Hepatocyte (in vitro differentiated cells): ENCODE measurements at regions not wholly inside any gene's neighbourhood (a gene's known extent, or its start where the extent isn't known, plus 50 kb on each side); places are given as distances from the start of the nearest gene placed in this dataset.

Experiments used
- DNase-seq: peaks from one replicate; pipeline ENCODE4 v3.0.0-alpha.2; 2016; ENCODE audit warnings: low spot score
- H2AFZ ChIP-seq: fragments of 200-600 bp; sonication (generic); 2 replicates; pipeline ENCODE4 v1.6.0; 2016; ENCODE audit warnings: antibody characterized with exemption, mild to moderate bottlenecking
- H3K27ac ChIP-seq: fragments of 200-600 bp; sonication (generic); 2 replicates; pipeline ENCODE4 v1.5.1; 2016; ENCODE audit warnings: mild to moderate bottlenecking
- H3K27me3 ChIP-seq: fragments of 200-600 bp; sonication (generic); 2 replicates; pipeline ENCODE4 v1.6.1; 2016
- H3K36me3 ChIP-seq: fragments of 200-600 bp; sonication (generic); replicated peaks from 2 replicates; pipeline ENCODE4 v1.5.1; 2016; ENCODE audit warnings: low read depth; ENCODE audit not compliant: insufficient read depth
- H3K4me1 ChIP-seq: fragments of 200-600 bp; sonication (generic); 2 replicates; pipeline ENCODE4 v1.5.1; 2016; ENCODE audit warnings: mild to moderate bottlenecking, moderate library complexity; ENCODE audit not compliant: insufficient read depth
- H3K4me2 ChIP-seq: fragments of 200-600 bp; sonication (generic); 2 replicates; pipeline ENCODE4 v1.6.0; 2016
- H3K4me3 ChIP-seq: fragments of 200-600 bp; sonication (generic); 2 replicates; pipeline ENCODE4 v1.5.1; 2016; ENCODE audit warnings: mild to moderate bottlenecking
- H3K79me2 ChIP-seq: fragments of 200-600 bp; sonication (generic); 2 replicates; pipeline ENCODE4 v1.6.0; 2017; ENCODE audit warnings: mild to moderate bottlenecking
- H3K9me2 ChIP-seq: fragments of 200-600 bp; sonication (generic); replicated peaks from 2 replicates; pipeline ENCODE4 v1.6.0; 2017; ENCODE audit warnings: mild to moderate bottlenecking; ENCODE audit not compliant: insufficient read depth
- H3K9me3 ChIP-seq: fragments of 200-600 bp; sonication (generic); 2 replicates; pipeline ENCODE4 v1.5.1; 2016; ENCODE audit warnings: low read depth, mild to moderate bottlenecking
- H4K20me1 ChIP-seq: fragments of 200-600 bp; sonication (generic); 2 replicates; pipeline ENCODE4 v1.6.0; 2016; ENCODE audit warnings: mild to moderate bottlenecking; ENCODE audit not compliant: insufficient read depth, poor library complexity, severe bottlenecking
- EZH2 ChIP-seq: fragments of 200-600 bp; sonication (generic); IDR thresholded peaks from 2 replicates; pipeline ENCODE4 v1.6.1; 2016; ENCODE audit warnings: antibody characterized with exemption, mild to moderate bottlenecking, borderline replicate concordance
- EZH2phosphoT487 ChIP-seq: fragments of 200-600 bp; sonication (generic); IDR thresholded peaks from one replicate; pipeline ENCODE4 v1.6.1; 2018; ENCODE audit warnings: antibody characterized with exemption, mild to moderate bottlenecking, low read depth, moderate library complexity; ENCODE audit not compliant: unreplicated experiment, severe bottlenecking
- WGBS: methylation state at CpG from one replicate; pipeline ENCODE4 v1.1.6; 2016; ENCODE audit warnings: low lambda C conversion rate; ENCODE audit errors: missing lambda C conversion rate; 5-methylcytosine and 5-hydroxymethylcytosine counted together
- TF ChIP-seq, protein P1 (sequence below): fragments of 200-600 bp; sonication (generic); IDR thresholded peaks from 2 replicates; pipeline ENCODE4 v1.5.1; 2016; ENCODE audit warnings: antibody characterized with exemption, mild to moderate bottlenecking; ENCODE audit not compliant: poor library complexity

DNA sequence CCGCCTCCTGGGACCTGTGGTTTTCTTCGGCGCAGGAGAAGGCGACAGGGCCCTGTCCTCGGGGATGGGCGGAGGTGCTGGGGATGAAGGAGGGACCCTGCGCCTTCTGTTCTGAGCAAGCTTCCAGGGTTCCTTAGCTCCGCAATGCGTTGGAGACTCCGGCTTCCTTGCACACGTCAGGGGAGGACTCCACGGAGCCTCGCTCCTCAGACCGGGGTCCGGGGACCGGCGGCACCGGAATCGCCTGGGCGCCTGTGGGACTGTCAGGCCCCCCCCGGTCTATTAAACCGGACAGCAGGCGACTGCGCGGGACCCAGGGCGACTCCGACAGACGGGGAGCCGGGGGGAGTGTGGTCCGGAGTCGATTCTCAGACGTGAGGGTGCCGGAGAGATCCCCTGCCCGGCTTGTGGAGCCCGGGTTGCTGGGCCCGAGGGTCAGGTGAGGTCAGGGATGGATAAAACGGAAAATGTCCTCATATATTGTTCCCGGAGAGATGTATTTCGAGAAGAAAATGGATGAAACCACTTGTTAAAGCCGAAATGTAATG, 227.4 kb downstream of the TEX29 start:
- 97% methylated on average over 40 of the region's 40 CpGs for WGBS
- H3K4me2 ChIP-seq = no peak overlapping the region

GRCh38 chr13:111548301-111548700, 227.9 kb downstream of the TEX29 start:
- WGBS = 96% methylated on average over 23 of the region's 25 CpGs
- no peak overlapping the region for H3K4me2 ChIP-seq
- no peaks in the 10 kb centered on the region for H3K9me3 ChIP-seq

More for the DNA sequence above, 227.4 kb downstream of the TEX29 start:
- no peak overlapping the region for H2AFZ ChIP-seq
- no peak for DNase-seq
- no peaks in the 10 kb centered on the region for H4K20me1 ChIP-seq
- H3K9me2 ChIP-seq = no peaks in the 10 kb centered on the region
- peaks cover 16% of the 10 kb centered on the region for H3K27me3 ChIP-seq
- no peaks in the 10 kb centered on the region for H3K4me1 ChIP-seq
- H3K36me3 ChIP-seq = no peaks in the 10 kb centered on the region
- TF ChIP-seq EZH2 (no peak), EZH2phosphoT487 (no peak)
- TF ChIP-seq, protein P1, sequence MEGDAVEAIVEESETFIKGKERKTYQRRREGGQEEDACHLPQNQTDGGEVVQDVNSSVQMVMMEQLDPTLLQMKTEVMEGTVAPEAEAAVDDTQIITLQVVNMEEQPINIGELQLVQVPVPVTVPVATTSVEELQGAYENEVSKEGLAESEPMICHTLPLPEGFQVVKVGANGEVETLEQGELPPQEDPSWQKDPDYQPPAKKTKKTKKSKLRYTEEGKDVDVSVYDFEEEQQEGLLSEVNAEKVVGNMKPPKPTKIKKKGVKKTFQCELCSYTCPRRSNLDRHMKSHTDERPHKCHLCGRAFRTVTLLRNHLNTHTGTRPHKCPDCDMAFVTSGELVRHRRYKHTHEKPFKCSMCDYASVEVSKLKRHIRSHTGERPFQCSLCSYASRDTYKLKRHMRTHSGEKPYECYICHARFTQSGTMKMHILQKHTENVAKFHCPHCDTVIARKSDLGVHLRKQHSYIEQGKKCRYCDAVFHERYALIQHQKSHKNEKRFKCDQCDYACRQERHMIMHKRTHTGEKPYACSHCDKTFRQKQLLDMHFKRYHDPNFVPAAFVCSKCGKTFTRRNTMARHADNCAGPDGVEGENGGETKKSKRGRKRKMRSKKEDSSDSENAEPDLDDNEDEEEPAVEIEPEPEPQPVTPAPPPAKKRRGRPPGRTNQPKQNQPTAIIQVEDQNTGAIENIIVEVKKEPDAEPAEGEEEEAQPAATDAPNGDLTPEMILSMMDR = no peak
- no peak overlapping the region for H3K4me3 ChIP-seq
- no peaks in the 10 kb centered on the region for H3K9me3 ChIP-seq
- H3K79me2 ChIP-seq = no peaks in the 10 kb centered on the region
- H3K27ac ChIP-seq = no peak overlapping the region

DNA sequence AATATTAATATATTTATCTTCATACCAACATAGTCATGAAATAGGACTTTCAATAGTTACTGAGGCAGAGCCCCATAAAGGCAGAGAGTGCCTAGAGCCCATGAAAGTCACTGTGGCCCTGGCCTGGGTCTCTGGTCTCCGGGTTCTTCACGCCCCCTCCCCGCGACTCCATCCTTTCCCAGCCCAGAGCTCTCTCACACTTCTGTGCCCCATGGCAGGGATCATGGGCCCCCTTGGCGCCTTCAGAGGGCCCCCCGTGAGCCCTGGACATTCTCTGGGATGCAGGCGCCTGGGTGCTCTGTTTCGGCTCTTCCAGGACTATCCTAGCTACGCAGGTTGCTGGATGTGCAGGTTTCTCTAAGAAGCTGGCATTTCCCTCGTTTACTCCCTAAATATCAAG, 228.4 kb downstream of the TEX29 start:
- no peaks in the 10 kb centered on the region for H3K79me2 ChIP-seq
- no peak overlapping the region for H3K4me3 ChIP-seq
- no peaks in the 10 kb centered on the region for H3K4me1 ChIP-seq
- H3K4me2 ChIP-seq = no peak overlapping the region
- no peaks in the 10 kb centered on the region for H3K9me3 ChIP-seq
- TF ChIP-seq EZH2phosphoT487 (no peak), EZH2 (no peak)
- TF ChIP-seq, protein P1 = no peak
- no peak overlapping the region for H2AFZ ChIP-seq
- H3K9me2 ChIP-seq = no peaks in the 10 kb centered on the region
- H3K27ac ChIP-seq = no peak overlapping the region
- no peaks in the 10 kb centered on the region for H3K36me3 ChIP-seq
- no peak for DNase-seq
- H3K27me3 ChIP-seq = peaks cover 18% of the 10 kb centered on the region
- H4K20me1 ChIP-seq = no peaks in the 10 kb centered on the region
- WGBS = 92% methylated on average over 10 of the region's 10 CpGs

More at GRCh38 chr13:111548301-111548700, 227.9 kb downstream of the TEX29 start:
- DNase-seq = no peak
- TF ChIP-seq EZH2phosphoT487 (no peak), EZH2 (no peak)
- TF ChIP-seq, protein P1 = no peak
- no peaks in the 10 kb centered on the region for H3K9me2 ChIP-seq
- no peaks in the 10 kb centered on the region for H4K20me1 ChIP-seq
- H3K27ac ChIP-seq = no peak overlapping the region
- peaks cover 18% of the 10 kb centered on the region for H3K27me3 ChIP-seq
- H3K36me3 ChIP-seq = no peaks in the 10 kb centered on the region
- no peak overlapping the region for H3K4me3 ChIP-seq
- no peaks in the 10 kb centered on the region for H3K4me1 ChIP-seq
- no peak overlapping the region for H2AFZ ChIP-seq
- H3K79me2 ChIP-seq = no peaks in the 10 kb centered on the region

DNA sequence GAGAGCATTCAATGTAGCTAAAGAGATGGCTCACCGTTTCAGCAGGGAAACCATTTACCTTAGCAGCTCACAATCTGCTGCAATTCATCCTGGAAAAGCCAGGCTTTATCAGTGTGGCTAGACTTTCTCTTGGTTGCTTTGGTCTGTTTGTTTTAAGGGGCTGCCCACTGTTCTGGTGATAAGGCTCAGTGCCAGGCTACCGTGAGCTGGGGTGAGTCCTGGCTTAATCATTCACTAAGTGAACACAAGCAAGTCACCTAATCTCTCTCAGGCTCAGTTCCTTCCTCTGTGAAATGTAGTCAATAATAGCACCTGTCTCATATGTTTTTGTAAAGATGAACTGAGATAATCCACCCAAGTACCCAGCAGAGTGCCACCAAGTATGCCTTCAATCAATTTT, 229.0 kb downstream of the TEX29 start:
- Histone ChIP-seq H2AFZ (no peak overlapping the region), H3K9me2 (no peaks in the 10 kb centered on the region), H4K20me1 (no peaks in the 10 kb centered on the region), H3K4me3 (no peak overlapping the region), H3K4me1 (no peaks in the 10 kb centered on the region), H3K79me2 (no peaks in the 10 kb centered on the region), H3K27me3 (peaks cover 18% of the 10 kb centered on the region), H3K27ac (no peak overlapping the region), H3K4me2 (no peak overlapping the region), H3K36me3 (no peaks in the 10 kb centered on the region), H3K9me3 (no peaks in the 10 kb centered on the region)
- TF ChIP-seq EZH2 (no peak), EZH2phosphoT487 (no peak)
- TF ChIP-seq, protein P1 = no peak
- no peak for DNase-seq
- WGBS = 15% methylated on average over 2 of the region's 2 CpGs
